ENCODE measurements at regions not wholly inside any gene's neighbourhood (a gene's known extent, or its start where the extent isn't known, plus 50 kb on each side); places are given as distances from the start of the nearest gene placed in this dataset.

- DNase-seq (ENCODE audit: low spot score): no peak
Observed at GRCh38 chr11:115699733-115700132, 195.5 kb upstream of the CADM1 start.

- no peak for DNase-seq (ENCODE audit: low spot score)
Observed at GRCh38 chr11:115699326-115699725, 195.1 kb upstream of the CADM1 start.

GRCh38 chr11:115698243-115698642 lies 194.0 kb upstream of the CADM1 start:
- DNase-seq (ENCODE audit: low spot score): no peak

- DNase-seq (ENCODE audit: low spot score): no peak
Observed at GRCh38 chr11:115696563-115696962, 192.3 kb upstream of the CADM1 start.

GRCh38 chr11:115695677-115696364 lies 191.6 kb upstream of the CADM1 start:
- no peak for DNase-seq (ENCODE audit: low spot score)

GRCh38 chr11:115693002-115693401 lies 188.8 kb upstream of the CADM1 start:
- no peak for DNase-seq (ENCODE audit: low spot score)

GRCh38 chr11:115691030-115691429 lies 186.8 kb upstream of the CADM1 start:
- no peak for DNase-seq (ENCODE audit: low spot score)

- DNase-seq (ENCODE audit: low spot score): no peak
Observed at GRCh38 chr11:115687934-115688333, 183.7 kb upstream of the CADM1 start.

- no peak for DNase-seq (ENCODE audit: low spot score)
Observed at GRCh38 chr11:115684699-115685098, 180.5 kb upstream of the CADM1 start.

GRCh38 chr11:115684135-115684534 lies 179.9 kb upstream of the CADM1 start:
- no peak for DNase-seq (ENCODE audit: low spot score)

GRCh38 chr11:115682888-115683287 lies 178.7 kb upstream of the CADM1 start:
- DNase-seq (ENCODE audit: low spot score): no peak

GRCh38 chr11:115682101-115682500 lies 177.9 kb upstream of the CADM1 start:
- no peak for DNase-seq (ENCODE audit: low spot score)

GRCh38 chr11:115679945-115680344 lies 175.7 kb upstream of the CADM1 start:
- DNase-seq (ENCODE audit: low spot score): no peak

- DNase-seq (ENCODE audit: low spot score): no peak
Observed at GRCh38 chr11:115678942-115679341, 174.7 kb upstream of the CADM1 start.

- DNase-seq (ENCODE audit: low spot score): no peak
Observed at GRCh38 chr11:115677190-115677589, 173.0 kb upstream of the CADM1 start.

GRCh38 chr11:115676768-115677167 lies 172.6 kb upstream of the CADM1 start:
- DNase-seq (ENCODE audit: low spot score): peak; percentile 18

GRCh38 chr11:115676206-115676605 lies 172.0 kb upstream of the CADM1 start:
- no peak for DNase-seq (ENCODE audit: low spot score)

- DNase-seq (ENCODE audit: low spot score): no peak
Observed at GRCh38 chr11:115674937-115675544, 170.8 kb upstream of the CADM1 start.

GRCh38 chr11:115674176-115674936 lies 170.1 kb upstream of the CADM1 start:
- no peak for DNase-seq (ENCODE audit: low spot score)

GRCh38 chr11:115673720-115674119 lies 169.5 kb upstream of the CADM1 start:
- no peak for DNase-seq (ENCODE audit: low spot score)

GRCh38 chr11:115672999-115673411 lies 168.8 kb upstream of the CADM1 start:
- DNase-seq (ENCODE audit: low spot score): no peak

- no peak for DNase-seq (ENCODE audit: low spot score)
Observed at GRCh38 chr11:115672412-115672811, 168.2 kb upstream of the CADM1 start.
